Left ventricle myocardium superior (tissue), 1 donor: ENCODE measurements at regions not wholly inside any gene's neighbourhood (a gene's known extent, or its start where the extent isn't known, plus 50 kb on each side); places are given as distances from the start of the nearest gene placed in this dataset.
"Not testable (repeated sequence)": the region's sequence is repeated elsewhere in the genome, so short reads cannot be mapped to it uniquely, and the experiment has no call there.

ENCODE experiments used
- ATAC-seq: fragments of 200-7000 bp; cut with Tn5 transposase; one replicate; pipeline ENCODE4 v1.9.1; 2020; ENCODE audit warnings: mild to moderate bottlenecking, moderate library complexity
- DNase-seq: peaks from one replicate; pipeline ENCODE4 v3.0.0-alpha.2; 2020
- intact Hi-C: fragments of 100-400 bp; cut with micrococcal nuclease; formaldehyde crosslinking; loops from one replicate; pipeline ENCODE4 v1.11.0; 2022
- donor health status: DM: no; HTN: yes; CAD: no; lungs with severe emphysema.

GRCh38 chr2:241994086-241994485, 124.6 kb downstream of the RTP5 start:
- DNase-seq = no peak
- no peak for ATAC-seq
- intact Hi-C loops = no loop called here

- no peak for DNase-seq
- intact Hi-C loops = no loop called here
- no peak for ATAC-seq
These were observed 125.2 kb downstream of the RTP5 start for GRCh38 chr2:241994556-241995213.

- DNase-seq = no peak
- intact Hi-C loops = no loop called here
These were observed 126.6 kb downstream of the RTP5 start for GRCh38 chr2:241996100-241996499.

GRCh38 chr2:241997017-241997416, 127.5 kb downstream of the RTP5 start:
- DNase-seq (no peak), ATAC-seq (no peak)
- intact Hi-C loops = no loop called here

More at GRCh38 chr2:241996100-241996499, 126.6 kb downstream of the RTP5 start:
- ATAC-seq = no peak

- ATAC-seq (no peak), DNase-seq (no peak)
- intact Hi-C loops = no loop called here
These were observed 129.7 kb downstream of the RTP5 start for GRCh38 chr2:241999184-241999583.

GRCh38 chr2:242001853-242002252, 132.3 kb downstream of the RTP5 start:
- intact Hi-C loops = no loop called here
- ATAC-seq (no peak), DNase-seq (no peak)

- ATAC-seq = no peak
- intact Hi-C loops = no loop called here
- no peak for DNase-seq
These were observed 133.4 kb downstream of the RTP5 start for GRCh38 chr2:242002944-242003343.

GRCh38 chr2:242004223-242004901, 134.8 kb downstream of the RTP5 start:
- DNase-seq = no peak
- intact Hi-C loops = no loop called here

GRCh38 chr2:242004902-242005230, 135.3 kb downstream of the RTP5 start:
- intact Hi-C loops = no loop called here
- DNase-seq (no peak), ATAC-seq (no peak)

More at GRCh38 chr2:242004223-242004901, 134.8 kb downstream of the RTP5 start:
- ATAC-seq = no peak

GRCh38 chr2:242006091-242006634, 136.6 kb downstream of the RTP5 start:
- intact Hi-C loops, ATAC-seq, DNase-seq: not testable (repeated sequence)

GRCh38 chr2:242008908-242009307, 139.4 kb downstream of the RTP5 start:
- intact Hi-C loops, DNase-seq, ATAC-seq: not testable (repeated sequence)

- ATAC-seq, intact Hi-C loops, DNase-seq: not testable (repeated sequence)
These were observed 140.3 kb downstream of the RTP5 start for GRCh38 chr2:242009846-242010245.

GRCh38 chr2:242010252-242011166, 141.0 kb downstream of the RTP5 start:
- intact Hi-C loops, DNase-seq, ATAC-seq: not testable (repeated sequence)

GRCh38 chr2:242011167-242011513, 141.6 kb downstream of the RTP5 start:
- no peak for DNase-seq
- intact Hi-C loops = no loop called here

GRCh38 chr2:242011516-242011915, 142.0 kb downstream of the RTP5 start:
- ATAC-seq (no peak), DNase-seq (no peak)
- intact Hi-C loops = no loop called here

More at GRCh38 chr2:242011167-242011513, 141.6 kb downstream of the RTP5 start:
- no peak for ATAC-seq

GRCh38 chr2:242011991-242012764, 142.6 kb downstream of the RTP5 start:
- intact Hi-C loops = no loop called here
- no peak for DNase-seq
- ATAC-seq = no peak

- intact Hi-C loops = no loop called here
- ATAC-seq (no peak), DNase-seq (no peak)
These were observed 143.6 kb downstream of the RTP5 start for GRCh38 chr2:242012956-242013764.

- ATAC-seq (no peak), DNase-seq (no peak)
- intact Hi-C loops = no loop called here
These were observed 144.2 kb downstream of the RTP5 start for GRCh38 chr2:242013771-242014170.
